Fibroblast of lung (primary cell): ENCODE measurements at regions not wholly inside any gene's neighbourhood (a gene's known extent, or its start where the extent isn't known, plus 50 kb on each side); places are given as distances from the start of the nearest gene placed in this dataset.
A peak's percentile ranks its signal among the peaks of the same experiment; 100 is the strongest.

Source experiments
- DNase-seq, 2 donors: peaks; one replicate each; pipeline versions ENCODE4 v3.0.0 to v3.0.0-alpha.2; 2010; ENCODE audit warnings: low read depth in 2 of 2
- H2AFZ ChIP-seq: 2 replicates; pipeline ENCODE4 v1.5.1; 2012; ENCODE audit warnings: low read length, control low read depth, inconsistent platforms
- H3K27ac ChIP-seq: 2 replicates; pipeline ENCODE4 v1.5.1; 2011; ENCODE audit warnings: low read length, control low read depth; ENCODE audit not compliant: insufficient read depth
- H3K27me3 ChIP-seq: 2 replicates; pipeline ENCODE4 v1.5.1; 2011; ENCODE audit warnings: mild to moderate bottlenecking, low read length; ENCODE audit not compliant: control insufficient read depth, insufficient read depth
- H3K36me3 ChIP-seq: 2 replicates; pipeline ENCODE4 v1.5.1; 2011; ENCODE audit warnings: low read length; ENCODE audit not compliant: control insufficient read depth, insufficient read depth
- H3K4me1 ChIP-seq: 2 replicates; pipeline ENCODE4 v1.5.1; 2011; ENCODE audit warnings: low read length; ENCODE audit not compliant: control insufficient read depth, insufficient read depth; ENCODE audit errors: extremely low read depth
- H3K4me2 ChIP-seq: 2 replicates; pipeline ENCODE4 v1.5.1; 2011; ENCODE audit warnings: low read length, control low read depth; ENCODE audit not compliant: insufficient read depth; ENCODE audit errors: extremely low read depth
- H3K4me3 ChIP-seq, 4 experiments: fragments of 200-600 bp in 1 of 4; sonication (generic) in 1 of 4; replicated peaks in 1 of 4; 2 replicates each; pipeline ENCODE4 v1.5.1; 2011 to 2016; ENCODE audit warnings: low read length in 4 of 4, low read depth in 3 of 4, mild to moderate bottlenecking in 3 of 4, control low read depth in 2 of 4, inconsistent platforms in 1 of 4, mixed read lengths in 1 of 4; ENCODE audit not compliant: insufficient read depth in 1 of 4; ENCODE audit errors: control extremely low read depth in 1 of 4
- H3K79me2 ChIP-seq: 2 replicates; pipeline ENCODE4 v1.5.1; 2012; ENCODE audit warnings: mild to moderate bottlenecking, low read length, inconsistent platforms; ENCODE audit not compliant: control insufficient read depth, insufficient read depth
- H3K9ac ChIP-seq: 2 replicates; pipeline ENCODE4 v1.5.1; 2011; ENCODE audit warnings: mild to moderate bottlenecking, low read length, control low read depth; ENCODE audit not compliant: insufficient read depth
- H3K9me3 ChIP-seq: 2 replicates; pipeline ENCODE4 v1.5.1; 2012; ENCODE audit warnings: low read depth, low read length; ENCODE audit not compliant: control insufficient read depth, insufficient read depth
- H4K20me1 ChIP-seq: 2 replicates; pipeline ENCODE4 v1.5.1; 2011; ENCODE audit warnings: low read length; ENCODE audit not compliant: control insufficient read depth, insufficient read depth; ENCODE audit errors: extremely low read depth
- EZH2 ChIP-seq: IDR thresholded peaks from 2 replicates; pipeline ENCODE4 v1.5.1; 2012; ENCODE audit warnings: low read length, control low read depth, mild to moderate bottlenecking; ENCODE audit errors: missing control alignments
- TF ChIP-seq, protein P1 (sequence below), 2 donors: IDR thresholded peaks in 1 of 2; conservative IDR thresholded peaks in 1 of 2; 1 replicate in 1 of 2; 2 replicates in 1 of 2; pipeline ENCODE4 v1.5.1; 2011 to 2012; ENCODE audit warnings: low read length in 2 of 2, control low read depth in 1 of 2, inconsistent platforms in 1 of 2, low read depth in 1 of 2, mild to moderate bottlenecking in 1 of 2

DNA sequence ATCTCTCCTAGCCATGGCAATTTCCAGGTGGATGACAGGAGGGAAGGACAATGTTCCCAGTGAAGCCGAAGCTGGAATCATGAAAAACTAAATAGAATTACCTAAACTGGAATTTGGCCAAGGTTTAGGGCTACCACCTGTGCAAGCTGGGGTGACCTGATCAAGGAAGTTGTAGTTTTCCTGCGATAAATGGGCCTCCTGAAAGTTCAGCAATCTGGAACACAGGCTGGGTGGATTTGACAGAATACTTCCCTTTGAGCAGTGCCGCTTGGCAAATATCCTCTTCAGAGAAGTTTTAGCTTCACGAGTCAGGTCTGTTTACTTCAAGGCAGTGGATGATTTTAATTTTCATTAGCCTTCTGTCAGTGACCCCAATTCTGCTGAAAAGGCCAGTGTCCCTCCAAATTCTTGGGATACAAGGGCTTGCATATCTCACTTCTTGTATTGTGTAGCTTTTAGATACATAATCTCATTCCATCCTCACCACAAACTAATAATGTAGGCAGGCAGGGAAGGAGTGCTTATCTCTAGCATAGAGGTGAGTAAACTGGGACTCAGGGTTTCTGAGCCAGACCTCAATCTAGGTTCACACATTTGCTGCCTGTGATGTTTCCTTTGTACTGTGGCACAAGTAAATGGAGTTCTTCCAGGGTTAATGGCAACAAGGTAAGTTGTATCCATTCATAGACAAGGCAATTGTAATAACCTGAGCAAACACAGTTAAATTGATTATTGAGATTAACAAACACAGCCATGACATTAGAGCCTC, 349.4 kb downstream of the NUF2 start:
- TF ChIP-seq, protein P1, sequence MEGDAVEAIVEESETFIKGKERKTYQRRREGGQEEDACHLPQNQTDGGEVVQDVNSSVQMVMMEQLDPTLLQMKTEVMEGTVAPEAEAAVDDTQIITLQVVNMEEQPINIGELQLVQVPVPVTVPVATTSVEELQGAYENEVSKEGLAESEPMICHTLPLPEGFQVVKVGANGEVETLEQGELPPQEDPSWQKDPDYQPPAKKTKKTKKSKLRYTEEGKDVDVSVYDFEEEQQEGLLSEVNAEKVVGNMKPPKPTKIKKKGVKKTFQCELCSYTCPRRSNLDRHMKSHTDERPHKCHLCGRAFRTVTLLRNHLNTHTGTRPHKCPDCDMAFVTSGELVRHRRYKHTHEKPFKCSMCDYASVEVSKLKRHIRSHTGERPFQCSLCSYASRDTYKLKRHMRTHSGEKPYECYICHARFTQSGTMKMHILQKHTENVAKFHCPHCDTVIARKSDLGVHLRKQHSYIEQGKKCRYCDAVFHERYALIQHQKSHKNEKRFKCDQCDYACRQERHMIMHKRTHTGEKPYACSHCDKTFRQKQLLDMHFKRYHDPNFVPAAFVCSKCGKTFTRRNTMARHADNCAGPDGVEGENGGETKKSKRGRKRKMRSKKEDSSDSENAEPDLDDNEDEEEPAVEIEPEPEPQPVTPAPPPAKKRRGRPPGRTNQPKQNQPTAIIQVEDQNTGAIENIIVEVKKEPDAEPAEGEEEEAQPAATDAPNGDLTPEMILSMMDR (conservative IDR thresholded peaks at IDR 0.05 in 1 of 2, IDR thresholded peaks at IDR 0.05 in 1 of 2; ENCODE audit: low read depth in 1 of 2, low read length in 2 of 2), result no peak
- no peak for TF ChIP-seq EZH2
- no peaks in the 10 kb centered on the region for H4K20me1 ChIP-seq
- no peak overlapping the region for H3K4me2 ChIP-seq
- no peaks in the 10 kb centered on the region for H3K9me3 ChIP-seq
- no peaks in the 10 kb centered on the region for H3K4me1 ChIP-seq
- H3K9ac ChIP-seq, result no peak overlapping the region
- no peaks in the 10 kb centered on the region for H3K27me3 ChIP-seq
- H3K4me3 ChIP-seq, result no peak overlapping the region
- no peaks in the 10 kb centered on the region for H3K36me3 ChIP-seq
- H3K27ac ChIP-seq, result no peak overlapping the region
- no peak overlapping the region for H2AFZ ChIP-seq
- peak in 1 of 2 donors; percentile 15 for DNase-seq
- H3K79me2 ChIP-seq, result no peaks in the 10 kb centered on the region

DNA sequence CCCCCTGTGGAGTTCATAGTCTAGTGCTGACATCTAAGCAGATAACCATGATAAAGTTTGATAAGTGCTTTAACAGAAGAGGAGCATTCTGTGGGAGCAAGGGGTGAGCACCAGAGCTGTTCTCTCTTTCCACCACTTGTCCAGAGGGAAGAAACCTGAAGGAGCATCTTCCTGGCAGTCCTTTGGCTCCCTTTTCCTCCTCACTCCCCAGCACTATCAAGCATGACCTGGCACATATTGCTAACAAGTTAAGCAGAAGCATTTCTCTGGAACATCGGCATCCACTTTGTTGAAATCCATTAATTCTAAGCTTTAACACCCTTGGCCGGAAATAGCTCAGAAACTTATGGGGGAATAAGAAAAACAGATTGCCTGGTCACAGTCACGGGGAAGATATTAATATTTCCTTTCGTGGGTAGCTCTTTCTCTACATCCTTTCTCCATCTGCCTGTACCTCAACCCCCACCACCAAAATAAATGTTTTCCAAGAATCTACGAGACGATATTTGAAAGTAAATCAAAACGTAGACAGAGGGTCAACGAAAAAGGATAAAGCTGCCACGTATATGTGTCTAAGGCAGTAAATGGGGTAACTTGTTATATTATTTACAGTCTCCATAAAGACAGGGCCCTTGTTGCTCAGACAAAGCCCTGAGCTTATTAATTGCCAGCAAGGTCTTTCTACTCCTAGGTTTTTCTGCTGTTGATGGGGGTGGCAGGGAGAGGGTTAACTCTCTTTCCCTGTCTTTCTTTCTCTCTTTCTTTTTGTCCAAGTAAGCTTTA, 351.4 kb downstream of the NUF2 start:
- Histone ChIP-seq H3K27me3 (no peaks in the 10 kb centered on the region), H3K4me3 (no peak overlapping the region), H3K4me2 (no peak overlapping the region), H4K20me1 (no peaks in the 10 kb centered on the region), H3K4me1 (no peaks in the 10 kb centered on the region), H3K27ac (peak overlapping the region; percentile 22), H3K79me2 (no peaks in the 10 kb centered on the region), H3K9me3 (no peaks in the 10 kb centered on the region), H2AFZ (peak overlapping the region; percentile 37), H3K9ac (no peak overlapping the region), H3K36me3 (no peaks in the 10 kb centered on the region)
- no peak for DNase-seq
- TF ChIP-seq, protein P1 (conservative IDR thresholded peaks at IDR 0.05 in 1 of 2, IDR thresholded peaks at IDR 0.05 in 1 of 2; ENCODE audit: low read depth in 1 of 2, low read length in 2 of 2), result no peak
- no peak for TF ChIP-seq EZH2

DNA sequence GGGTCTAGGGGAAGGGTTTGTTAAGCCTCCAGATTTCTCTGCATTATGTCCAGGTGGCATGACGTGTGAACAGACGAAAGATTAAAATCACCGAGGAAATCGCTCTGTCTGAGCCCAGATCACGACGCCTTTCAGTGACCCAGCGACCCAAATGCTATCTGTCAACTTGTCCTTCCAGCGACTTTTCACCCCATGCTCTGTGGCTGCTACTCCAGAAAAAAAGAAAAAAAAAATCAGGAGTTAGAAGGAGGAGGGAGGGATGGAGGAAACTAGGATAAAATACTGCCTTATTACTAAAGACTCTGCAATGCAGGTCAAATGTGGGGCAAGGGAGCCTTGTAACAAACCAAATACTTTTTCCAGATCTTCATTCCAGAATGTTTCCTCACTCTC, 352.0 kb downstream of the NUF2 start:
- no peaks in the 10 kb centered on the region for H3K36me3 ChIP-seq
- no peaks in the 10 kb centered on the region for H3K27me3 ChIP-seq
- no peaks in the 10 kb centered on the region for H4K20me1 ChIP-seq
- no peak overlapping the region for H3K4me2 ChIP-seq
- no peaks in the 10 kb centered on the region for H3K9me3 ChIP-seq
- H2AFZ ChIP-seq, result peak overlapping the region; percentile 37
- peak overlapping the region; percentile 22 for H3K27ac ChIP-seq
- H3K9ac ChIP-seq, result no peak overlapping the region
- no peaks in the 10 kb centered on the region for H3K79me2 ChIP-seq
- DNase-seq, result peak; percentile 46 to 82
- H3K4me3 ChIP-seq, result no peak overlapping the region
- TF ChIP-seq, protein P1 (conservative IDR thresholded peaks at IDR 0.05 in 1 of 2, IDR thresholded peaks at IDR 0.05 in 1 of 2; ENCODE audit: low read depth in 1 of 2, low read length in 2 of 2), result no peak
- no peaks in the 10 kb centered on the region for H3K4me1 ChIP-seq
